ENCODE measurements at regions not wholly inside any gene's neighbourhood (a gene's known extent, or its start where the extent isn't known, plus 50 kb on each side); places are given as distances from the start of the nearest gene placed in this dataset.

GRCh38 chr6:122145246-122145645 is 254.2 kb upstream of the HSF2 start:
- TF ChIP-seq EZH2 (IDR thresholded peaks at IDR 0.05; ENCODE audit: insufficient read depth, poor library complexity, severe bottlenecking), result no peak
- TF ChIP-seq EZH2phosphoT487 (IDR thresholded peaks at IDR 0.05; ENCODE audit: insufficient read depth, low read depth), result no peak
